Activated B cell treated with CpG ODN at 0.5 μM for 24 hours (primary cell): ENCODE measurements at regions not wholly inside any gene's neighbourhood (a gene's known extent, or its start where the extent isn't known, plus 50 kb on each side); places are given as distances from the start of the nearest gene placed in this dataset.

Experiments used
- ATAC-seq: fragments of 200-7000 bp; cut with Tn5 transposase; one replicate; pipeline ENCODE4 v1.10.0; 2021; ENCODE audit warnings: low read depth, mild to moderate bottlenecking, moderate library complexity
- CTCF ChIA-PET: fragments of 350-600 bp; sonication (Branson Sonifier 250); formaldehyde crosslinking; loops from one replicate; lab custom pipeline; 2021; ENCODE audit warnings: antibody characterized with exemption; lab: Charles Lee
- POLR2A ChIA-PET: fragments of 350-600 bp; sonication (Branson Sonifier 250); formaldehyde crosslinking; loops from one replicate; lab custom pipeline; 2021; ENCODE audit warnings: antibody characterized with exemption; lab: Charles Lee
- DNase-seq: peaks from one replicate; pipeline ENCODE4 v3.0.0; 2022
- H3K27ac Mint-ChIP-seq: one replicate; pipeline ENCODE4 v1.8.0; 2020; ENCODE audit warnings: mixed read lengths
- H3K27me3 Mint-ChIP-seq: one replicate; pipeline ENCODE4 v1.8.0; 2021; ENCODE audit warnings: mixed read lengths
- H3K36me3 Mint-ChIP-seq: one replicate; pipeline ENCODE4 v1.8.0; 2021; ENCODE audit warnings: low read depth, mixed read lengths
- H3K4me1 Mint-ChIP-seq: one replicate; pipeline ENCODE4 v1.8.0; 2021; ENCODE audit warnings: mixed read lengths
- H3K4me3 Mint-ChIP-seq: one replicate; pipeline ENCODE4 v1.8.0; 2020; ENCODE audit warnings: mild to moderate bottlenecking, mixed read lengths
- H3K9me3 Mint-ChIP-seq: one replicate; pipeline ENCODE4 v1.8.0; 2020; ENCODE audit warnings: mixed read lengths
- CTCF ChIP-seq: fragments of 200-600 bp; IDR thresholded peaks from one replicate; pipeline ENCODE4 v1.8.0; 2022; ENCODE audit warnings: antibody characterized with exemption, mild to moderate bottlenecking
- intact Hi-C: fragments of 100-400 bp; cut with micrococcal nuclease; formaldehyde crosslinking; loops from one replicate; pipeline ENCODE4 v1.15.1; 2024

GRCh38 chr18:78165525-78165924, 814.1 kb upstream of the SALL3 start:
- H3K9me3 Mint-ChIP-seq = peaks cover 5% of the 10 kb centered on the region
- H3K36me3 Mint-ChIP-seq = no peaks in the 10 kb centered on the region
- H3K27me3 Mint-ChIP-seq = no peaks in the 10 kb centered on the region
- no peaks in the 10 kb centered on the region for H3K4me1 Mint-ChIP-seq
- no peak for TF ChIP-seq CTCF
- ATAC-seq (no peak), DNase-seq (no peak)
- H3K4me3 Mint-ChIP-seq = no peak overlapping the region
- no peak overlapping the region for H3K27ac Mint-ChIP-seq
- POLR2A ChIA-PET = no interaction called here
- intact Hi-C loops = no loop called here
- CTCF ChIA-PET = no interaction called here

- ATAC-seq (no peak), DNase-seq (no peak)
- intact Hi-C loops = no loop called here
- ChIA-PET CTCF (no interaction called here), POLR2A (no interaction called here)
- no peaks in the 10 kb centered on the region for H3K4me1 Mint-ChIP-seq
- H3K36me3 Mint-ChIP-seq = no peaks in the 10 kb centered on the region
- no peaks in the 10 kb centered on the region for H3K27me3 Mint-ChIP-seq
- no peak overlapping the region for H3K4me3 Mint-ChIP-seq
- peaks cover 2% of the 10 kb centered on the region for H3K9me3 Mint-ChIP-seq
- H3K27ac Mint-ChIP-seq = no peak overlapping the region
- no peak for TF ChIP-seq CTCF
Measured at GRCh38 chr18:78168526-78168925, 811.1 kb upstream of the SALL3 start.

- Mint-ChIP-seq H3K4me3 (no peak overlapping the region), H3K4me1 (no peaks in the 10 kb centered on the region), H3K27ac (no peak overlapping the region), H3K27me3 (no peaks in the 10 kb centered on the region), H3K9me3 (peaks cover 2% of the 10 kb centered on the region), H3K36me3 (no peaks in the 10 kb centered on the region)
- CTCF ChIA-PET = no interaction called here
- DNase-seq (no peak), ATAC-seq (no peak)
- intact Hi-C loops = no loop called here
- POLR2A ChIA-PET = no interaction called here
- TF ChIP-seq CTCF = no peak
Measured at GRCh38 chr18:78169174-78169864, 810.3 kb upstream of the SALL3 start.

- peaks cover 2% of the 10 kb centered on the region for H3K9me3 Mint-ChIP-seq
- H3K27me3 Mint-ChIP-seq = no peaks in the 10 kb centered on the region
- no peak for DNase-seq
- no peaks in the 10 kb centered on the region for H3K36me3 Mint-ChIP-seq
- H3K4me3 Mint-ChIP-seq = no peak overlapping the region
- no peak for TF ChIP-seq CTCF
- H3K4me1 Mint-ChIP-seq = no peaks in the 10 kb centered on the region
- CTCF ChIA-PET = no interaction called here
- POLR2A ChIA-PET = no interaction called here
- no peak overlapping the region for H3K27ac Mint-ChIP-seq
- intact Hi-C loops = no loop called here
- ATAC-seq = no peak
Measured at GRCh38 chr18:78171954-78172353, 807.7 kb upstream of the SALL3 start.

- no peaks in the 10 kb centered on the region for H3K9me3 Mint-ChIP-seq
- no peak overlapping the region for H3K27ac Mint-ChIP-seq
- TF ChIP-seq CTCF = no peak
- POLR2A ChIA-PET = no interaction called here
- CTCF ChIA-PET = no interaction called here
- no peaks in the 10 kb centered on the region for H3K4me1 Mint-ChIP-seq
- H3K36me3 Mint-ChIP-seq = no peaks in the 10 kb centered on the region
- no peak for DNase-seq
- no peak for ATAC-seq
- no peaks in the 10 kb centered on the region for H3K27me3 Mint-ChIP-seq
- intact Hi-C loops = no loop called here
- no peak overlapping the region for H3K4me3 Mint-ChIP-seq
Measured at GRCh38 chr18:78174737-78175136, 804.9 kb upstream of the SALL3 start.
